Progenitor cell of endocrine pancreas (in vitro differentiated cells): ENCODE measurements at regions not wholly inside any gene's neighbourhood (a gene's known extent, or its start where the extent isn't known, plus 50 kb on each side); places are given as distances from the start of the nearest gene placed in this dataset.

Experiments used
- DNase-seq: peaks from one replicate; pipeline ENCODE4 v3.0.0; 2021; ENCODE audit warnings: low spot score; ENCODE audit not compliant: unreplicated experiment
- H3K27ac Mint-ChIP-seq: 2 replicates; pipeline ENCODE4 v1.8.0; 2021; ENCODE audit warnings: mild to moderate bottlenecking, moderate library complexity, mixed read lengths
- H3K27me3 Mint-ChIP-seq: 2 replicates; pipeline ENCODE4 v1.8.0; 2021; ENCODE audit warnings: mixed read lengths
- H3K36me3 Mint-ChIP-seq: 2 replicates; pipeline ENCODE4 v1.8.0; 2022; ENCODE audit warnings: mixed read lengths; ENCODE audit not compliant: insufficient read depth
- H3K4me1 Mint-ChIP-seq: 2 replicates; pipeline ENCODE4 v1.8.0; 2021; ENCODE audit warnings: low read depth, mixed read lengths
- H3K4me3 Mint-ChIP-seq: 2 replicates; pipeline ENCODE4 v1.8.0; 2021; ENCODE audit warnings: low read depth, mild to moderate bottlenecking, moderate library complexity, mixed read lengths
- H3K9me3 Mint-ChIP-seq: 2 replicates; pipeline ENCODE4 v1.8.0; 2021; ENCODE audit warnings: low read depth, mixed read lengths
- TF ChIP-seq, protein P1 (sequence below): fragments of 200-600 bp; sonication (generic); IDR thresholded peaks from one replicate; pipeline ENCODE4 v1.5.0; 2021; ENCODE audit warnings: antibody characterized with exemption, mild to moderate bottlenecking; ENCODE audit not compliant: unreplicated experiment

DNA sequence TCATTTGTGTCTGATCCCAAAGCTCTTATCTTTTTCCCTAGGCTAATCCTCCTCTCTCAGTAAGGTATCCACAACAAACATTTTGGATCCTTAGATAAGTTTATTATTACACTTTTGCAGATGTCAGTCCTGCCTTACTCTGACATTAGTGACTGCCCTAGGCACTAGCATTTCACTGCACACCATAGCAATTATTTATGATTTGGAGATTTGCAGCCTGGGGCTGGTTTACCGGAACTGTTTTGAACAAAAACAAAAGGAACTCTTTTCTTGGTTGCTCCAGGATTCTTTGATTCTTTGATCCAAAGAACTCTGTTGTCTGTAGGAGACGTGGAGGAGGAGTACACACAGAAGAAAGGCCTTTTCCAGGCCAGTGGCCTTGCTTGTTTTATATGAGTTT, 80.4 kb downstream of the EDNRB start:
- Mint-ChIP-seq H3K9me3 (peaks cover 4% of the 10 kb centered on the region), H3K27me3 (no peaks in the 10 kb centered on the region)

DNA sequence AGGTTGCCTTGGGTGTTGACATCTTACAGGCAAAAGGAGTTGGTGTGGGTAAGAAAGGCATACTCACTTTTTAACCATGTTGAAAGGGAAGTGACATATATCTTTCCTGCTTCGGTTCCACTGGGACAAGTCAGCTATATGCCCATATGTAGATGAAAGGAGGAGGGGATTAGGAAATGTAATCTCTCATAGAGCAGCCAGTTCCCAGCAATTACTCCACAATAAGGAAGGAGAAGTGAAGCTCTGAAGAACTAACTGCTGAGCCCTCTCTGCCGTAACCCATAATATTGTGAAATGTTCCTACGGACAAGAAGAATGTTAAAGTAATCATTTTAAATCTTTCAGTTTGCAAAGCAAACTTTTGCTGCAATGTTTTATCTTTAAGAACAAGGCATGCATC, 82.2 kb downstream of the EDNRB start:
- Mint-ChIP-seq H3K9me3 (peaks cover 4% of the 10 kb centered on the region), H3K36me3 (no peaks in the 10 kb centered on the region), H3K27ac (no peak overlapping the region), H3K4me1 (no peaks in the 10 kb centered on the region), H3K4me3 (no peak overlapping the region), H3K27me3 (no peaks in the 10 kb centered on the region)
- DNase-seq, result no peak
- TF ChIP-seq, protein P1, sequence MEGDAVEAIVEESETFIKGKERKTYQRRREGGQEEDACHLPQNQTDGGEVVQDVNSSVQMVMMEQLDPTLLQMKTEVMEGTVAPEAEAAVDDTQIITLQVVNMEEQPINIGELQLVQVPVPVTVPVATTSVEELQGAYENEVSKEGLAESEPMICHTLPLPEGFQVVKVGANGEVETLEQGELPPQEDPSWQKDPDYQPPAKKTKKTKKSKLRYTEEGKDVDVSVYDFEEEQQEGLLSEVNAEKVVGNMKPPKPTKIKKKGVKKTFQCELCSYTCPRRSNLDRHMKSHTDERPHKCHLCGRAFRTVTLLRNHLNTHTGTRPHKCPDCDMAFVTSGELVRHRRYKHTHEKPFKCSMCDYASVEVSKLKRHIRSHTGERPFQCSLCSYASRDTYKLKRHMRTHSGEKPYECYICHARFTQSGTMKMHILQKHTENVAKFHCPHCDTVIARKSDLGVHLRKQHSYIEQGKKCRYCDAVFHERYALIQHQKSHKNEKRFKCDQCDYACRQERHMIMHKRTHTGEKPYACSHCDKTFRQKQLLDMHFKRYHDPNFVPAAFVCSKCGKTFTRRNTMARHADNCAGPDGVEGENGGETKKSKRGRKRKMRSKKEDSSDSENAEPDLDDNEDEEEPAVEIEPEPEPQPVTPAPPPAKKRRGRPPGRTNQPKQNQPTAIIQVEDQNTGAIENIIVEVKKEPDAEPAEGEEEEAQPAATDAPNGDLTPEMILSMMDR, result no peak

More for the DNA sequence above, 80.4 kb downstream of the EDNRB start:
- no peaks in the 10 kb centered on the region for H3K36me3 Mint-ChIP-seq
- no peak overlapping the region for H3K4me3 Mint-ChIP-seq
- no peaks in the 10 kb centered on the region for H3K4me1 Mint-ChIP-seq
- TF ChIP-seq, protein P1, result no peak
- DNase-seq, result no peak
- no peak overlapping the region for H3K27ac Mint-ChIP-seq

DNA sequence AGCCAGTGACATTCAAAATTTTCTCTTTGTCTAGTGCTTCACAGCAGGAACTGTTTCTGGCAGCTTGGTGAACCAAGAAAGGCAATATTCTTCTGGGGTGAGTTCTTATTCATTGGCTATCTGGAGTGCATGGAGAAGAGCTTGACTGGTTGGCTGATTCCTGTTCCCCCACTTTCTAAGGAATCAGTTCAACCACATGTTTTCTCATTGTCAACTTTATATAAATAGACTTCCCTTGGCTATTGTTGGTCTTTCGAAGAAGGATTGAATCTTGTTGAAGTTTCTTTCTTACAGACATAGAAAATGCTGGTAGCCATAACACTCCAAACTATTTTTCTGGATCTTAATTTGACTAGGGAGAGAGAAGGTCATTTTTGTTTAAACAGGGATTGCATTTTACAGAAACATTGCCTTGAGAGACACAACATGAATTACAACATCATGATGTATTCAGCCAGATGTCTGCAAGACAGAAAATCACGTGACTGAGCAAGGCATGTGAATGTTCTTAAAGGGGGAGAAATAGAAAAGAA, 85.2 kb downstream of the EDNRB start:
- DNase-seq, result no peak
- H3K9me3 Mint-ChIP-seq, result no peaks in the 10 kb centered on the region
- no peak overlapping the region for H3K4me3 Mint-ChIP-seq
- H3K4me1 Mint-ChIP-seq, result no peaks in the 10 kb centered on the region
- no peak overlapping the region for H3K27ac Mint-ChIP-seq
- TF ChIP-seq, protein P1, result no peak
- H3K36me3 Mint-ChIP-seq, result no peaks in the 10 kb centered on the region
- no peaks in the 10 kb centered on the region for H3K27me3 Mint-ChIP-seq

DNA sequence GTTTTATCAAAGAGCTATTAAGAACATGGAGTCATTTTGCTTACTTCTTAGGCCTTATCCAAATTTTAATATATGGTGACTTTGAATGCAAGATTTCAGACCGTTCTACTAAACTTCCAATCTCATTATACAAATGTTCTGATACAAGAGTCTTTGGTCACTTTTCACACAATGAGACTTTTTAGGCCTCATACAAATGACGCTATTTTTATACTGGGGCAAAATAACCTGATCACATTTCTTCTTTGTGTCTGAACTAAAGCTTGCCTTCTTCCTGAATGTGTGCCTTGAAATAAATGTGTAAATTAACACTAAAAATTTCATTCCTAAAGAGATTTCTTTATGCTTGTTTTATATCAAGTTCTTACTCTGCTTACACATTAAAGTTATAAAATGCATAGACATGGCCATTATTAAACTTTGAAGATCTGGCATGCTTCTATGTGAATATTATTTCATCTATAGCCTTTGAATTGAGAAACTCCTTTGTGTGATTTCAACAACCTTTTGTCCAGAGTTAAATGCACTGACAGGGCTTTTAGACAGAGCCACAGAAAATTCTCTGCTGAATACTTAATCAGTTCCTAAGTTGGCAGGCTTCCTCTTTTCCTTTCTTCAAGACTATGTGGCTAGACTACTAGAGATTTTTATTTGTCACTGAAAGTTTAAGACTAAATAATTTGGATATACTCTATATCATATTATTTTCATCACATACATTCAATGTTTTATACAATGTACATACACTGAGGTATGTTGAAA, 86.1 kb downstream of the EDNRB start:
- Mint-ChIP-seq H3K27me3 (no peaks in the 10 kb centered on the region), H3K4me3 (no peak overlapping the region), H3K9me3 (no peaks in the 10 kb centered on the region), H3K27ac (no peak overlapping the region), H3K36me3 (no peaks in the 10 kb centered on the region), H3K4me1 (no peaks in the 10 kb centered on the region)
- TF ChIP-seq, protein P1, result no peak
- DNase-seq, result no peak

DNA sequence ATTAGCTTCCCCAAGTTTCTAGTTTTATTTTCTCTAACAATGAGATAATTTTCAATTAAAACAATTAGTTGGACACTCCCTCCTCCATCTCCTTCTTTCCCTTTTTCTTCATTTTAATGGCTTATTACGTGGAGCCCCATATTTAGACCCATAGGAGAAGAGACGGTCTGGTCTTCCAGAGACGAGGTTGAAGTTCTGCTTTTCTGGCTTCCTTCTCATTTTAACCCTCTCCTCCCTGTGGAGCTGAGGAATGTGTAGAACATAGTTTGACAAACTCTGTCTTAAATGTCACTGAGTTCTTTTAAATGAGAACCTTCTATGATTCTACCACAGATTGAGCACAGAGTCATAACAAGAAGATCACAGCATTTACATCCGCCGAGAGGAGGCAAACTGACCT, 86.8 kb downstream of the EDNRB start:
- H3K27me3 Mint-ChIP-seq, result no peaks in the 10 kb centered on the region
- no peaks in the 10 kb centered on the region for H3K9me3 Mint-ChIP-seq
- DNase-seq, result no peak
- TF ChIP-seq, protein P1, result no peak
- H3K36me3 Mint-ChIP-seq, result no peaks in the 10 kb centered on the region
- no peak overlapping the region for H3K4me3 Mint-ChIP-seq
- H3K27ac Mint-ChIP-seq, result no peak overlapping the region
- no peaks in the 10 kb centered on the region for H3K4me1 Mint-ChIP-seq
